ENCODE measurements at regions not wholly inside any gene's neighbourhood (a gene's known extent, or its start where the extent isn't known, plus 50 kb on each side); places are given as distances from the start of the nearest gene placed in this dataset.

GRCh38 chr3:72563690-72564370 is 284.4 kb downstream of the SHQ1 start:
- DNase-seq (ENCODE audit: low spot score in 2 of 2, unreplicated experiment in 2 of 2) = no peak
- peaks cover 6% of the 10 kb centered on the region for H3K4me1 Mint-ChIP-seq

GRCh38 chr3:72560846-72561675 is 287.2 kb downstream of the SHQ1 start:
- Mint-ChIP-seq H3K9me3 (peaks cover 29% of the 10 kb centered on the region), H3K36me3 (no peaks in the 10 kb centered on the region), H3K27me3 (ENCODE audit: low read depth) (no peaks in the 10 kb centered on the region), H3K4me1 (peaks cover 6% of the 10 kb centered on the region), H3K27ac (no peak overlapping the region), H3K4me3 (no peak overlapping the region)
- TF ChIP-seq CTCF (IDR thresholded peaks at IDR 0.05; ENCODE audit: unreplicated experiment) = no peak
- DNase-seq (ENCODE audit: low spot score in 2 of 2, unreplicated experiment in 2 of 2) = no peak

More at GRCh38 chr3:72563690-72564370, 284.4 kb downstream of the SHQ1 start:
- Mint-ChIP-seq H3K4me3 (no peak overlapping the region), H3K27me3 (ENCODE audit: low read depth) (no peaks in the 10 kb centered on the region), H3K36me3 (no peaks in the 10 kb centered on the region), H3K27ac (no peak overlapping the region), H3K9me3 (peaks cover 8% of the 10 kb centered on the region)
- TF ChIP-seq CTCF (IDR thresholded peaks at IDR 0.05; ENCODE audit: unreplicated experiment) = no peak

- H3K36me3 Mint-ChIP-seq = no peaks in the 10 kb centered on the region
- no peak for TF ChIP-seq CTCF (IDR thresholded peaks at IDR 0.05; ENCODE audit: unreplicated experiment)
- H3K27ac Mint-ChIP-seq = no peak overlapping the region
- DNase-seq (ENCODE audit: low spot score in 2 of 2, unreplicated experiment in 2 of 2) = no peak
- H3K4me3 Mint-ChIP-seq = no peak overlapping the region
- peaks cover 29% of the 10 kb centered on the region for H3K9me3 Mint-ChIP-seq
- H3K27me3 Mint-ChIP-seq (ENCODE audit: low read depth) = no peaks in the 10 kb centered on the region
- peaks cover 6% of the 10 kb centered on the region for H3K4me1 Mint-ChIP-seq
These were observed 288.9 kb downstream of the SHQ1 start for GRCh38 chr3:72559385-72559784.

- no peak overlapping the region for H3K4me3 Mint-ChIP-seq
- H3K36me3 Mint-ChIP-seq = no peaks in the 10 kb centered on the region
- H3K27ac Mint-ChIP-seq = no peak overlapping the region
- no peak for DNase-seq (ENCODE audit: low spot score in 2 of 2, unreplicated experiment in 2 of 2)
- H3K9me3 Mint-ChIP-seq = peaks cover 29% of the 10 kb centered on the region
- no peaks in the 10 kb centered on the region for H3K27me3 Mint-ChIP-seq (ENCODE audit: low read depth)
- no peak for TF ChIP-seq CTCF (IDR thresholded peaks at IDR 0.05; ENCODE audit: unreplicated experiment)
- peaks cover 6% of the 10 kb centered on the region for H3K4me1 Mint-ChIP-seq
These were observed 290.2 kb downstream of the SHQ1 start for GRCh38 chr3:72558001-72558400.

GRCh38 chr3:72555714-72556113 is 292.5 kb downstream of the SHQ1 start:
- Mint-ChIP-seq H3K9me3 (peaks cover 21% of the 10 kb centered on the region), H3K4me3 (no peak overlapping the region), H3K4me1 (peaks cover under 1% of the 10 kb centered on the region), H3K36me3 (no peaks in the 10 kb centered on the region), H3K27me3 (ENCODE audit: low read depth) (no peaks in the 10 kb centered on the region), H3K27ac (no peak overlapping the region)
- TF ChIP-seq CTCF (IDR thresholded peaks at IDR 0.05; ENCODE audit: unreplicated experiment) = no peak
- DNase-seq (ENCODE audit: low spot score in 2 of 2, unreplicated experiment in 2 of 2) = no peak
